ENCODE measurements at regions not wholly inside any gene's neighbourhood (a gene's known extent, or its start where the extent isn't known, plus 50 kb on each side); places are given as distances from the start of the nearest gene placed in this dataset.

DNA sequence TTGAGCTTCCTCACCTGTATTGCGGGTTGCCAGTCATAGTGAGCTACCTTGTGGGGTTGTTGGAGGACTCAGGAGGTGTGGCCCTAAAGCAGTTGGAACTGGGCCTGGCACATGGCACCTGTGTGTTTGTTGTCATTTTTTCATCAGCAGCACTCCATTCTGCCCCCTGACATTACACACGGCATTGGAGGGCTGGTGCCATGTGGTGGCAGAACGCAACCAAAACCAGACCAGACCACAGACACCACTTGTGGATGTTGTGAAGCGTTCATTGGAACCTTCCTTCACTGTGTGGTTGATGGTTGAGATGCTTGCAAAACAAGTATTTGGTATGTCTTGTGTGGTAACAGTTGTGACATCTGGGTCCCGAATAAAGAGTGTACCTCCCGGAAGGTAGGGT, 113.2 kb upstream of the ERCC6L2 start:
- no peak for ATAC-seq (ENCODE audit: low read depth)
- DNase-seq, result no peak
- H3K27me3 ChIP-seq (replicated peaks in 1 of 4; ENCODE audit: control extremely low read depth in 1 of 4, control insufficient read depth in 3 of 4, insufficient read depth in 4 of 4, low read length in 3 of 4), result no peaks in the 10 kb centered on the region

GRCh38 chr9:95760791-95761190, 114.7 kb upstream of the ERCC6L2 start:
- CTCF ChIA-PET, result no interaction called here
- H3K27ac Mint-ChIP-seq, result no peak overlapping the region
- Histone ChIP-seq H3K36me3 (replicated peaks in 1 of 2; ENCODE audit: control extremely low read depth in 1 of 2, control insufficient read depth in 1 of 2, extremely low read depth in 1 of 2, insufficient read depth in 2 of 2, low read length in 1 of 2) (no peaks in the 10 kb centered on the region), H3K79me2 (ENCODE audit: control insufficient read depth, insufficient read depth, low read length) (no peaks in the 10 kb centered on the region), H3K9me3 (ENCODE audit: control extremely low read depth in 1 of 3, control insufficient read depth in 2 of 3, insufficient read depth in 1 of 3, low read length in 2 of 3) (no peaks in the 10 kb centered on the region), H3K27ac (ENCODE audit: low read length in 2 of 2) (no peak overlapping the region), H3K9ac (ENCODE audit: low read length) (no peak overlapping the region), H3K27me3 (replicated peaks in 1 of 4; ENCODE audit: control extremely low read depth in 1 of 4, control insufficient read depth in 3 of 4, insufficient read depth in 4 of 4, low read length in 3 of 4) (no peaks in the 10 kb centered on the region), H2AFZ (ENCODE audit: insufficient read depth, low read depth, low read length, poor library complexity, severe bottlenecking) (no peak overlapping the region), H3K4me2 (replicated peaks; ENCODE audit: low read depth, low read length, poor library complexity, severe bottlenecking) (no peak overlapping the region), H4K20me1 (ENCODE audit: control insufficient read depth, insufficient read depth, low read length, poor library complexity, severe bottlenecking) (no peaks in the 10 kb centered on the region), H3K4me3 (ENCODE audit: control extremely low read depth in 1 of 5, extremely low read depth in 1 of 5, insufficient read depth in 1 of 5, low read depth in 2 of 5, low read length in 4 of 5) (no peak overlapping the region), H3K4me1 (ENCODE audit: control insufficient read depth in 2 of 2, insufficient read depth in 2 of 2, low read length in 2 of 2) (no peaks in the 10 kb centered on the region)
- peaks cover 3% of the 10 kb centered on the region for H3K4me1 Mint-ChIP-seq
- no peak for DNase-seq
- no peak for TF ChIP-seq EZH2 (IDR thresholded peaks at IDR 0.05; ENCODE audit: borderline replicate concordance, insufficient read depth, low read depth, low read length, poor library complexity, severe bottlenecking)
- TF ChIP-seq, protein P1, sequence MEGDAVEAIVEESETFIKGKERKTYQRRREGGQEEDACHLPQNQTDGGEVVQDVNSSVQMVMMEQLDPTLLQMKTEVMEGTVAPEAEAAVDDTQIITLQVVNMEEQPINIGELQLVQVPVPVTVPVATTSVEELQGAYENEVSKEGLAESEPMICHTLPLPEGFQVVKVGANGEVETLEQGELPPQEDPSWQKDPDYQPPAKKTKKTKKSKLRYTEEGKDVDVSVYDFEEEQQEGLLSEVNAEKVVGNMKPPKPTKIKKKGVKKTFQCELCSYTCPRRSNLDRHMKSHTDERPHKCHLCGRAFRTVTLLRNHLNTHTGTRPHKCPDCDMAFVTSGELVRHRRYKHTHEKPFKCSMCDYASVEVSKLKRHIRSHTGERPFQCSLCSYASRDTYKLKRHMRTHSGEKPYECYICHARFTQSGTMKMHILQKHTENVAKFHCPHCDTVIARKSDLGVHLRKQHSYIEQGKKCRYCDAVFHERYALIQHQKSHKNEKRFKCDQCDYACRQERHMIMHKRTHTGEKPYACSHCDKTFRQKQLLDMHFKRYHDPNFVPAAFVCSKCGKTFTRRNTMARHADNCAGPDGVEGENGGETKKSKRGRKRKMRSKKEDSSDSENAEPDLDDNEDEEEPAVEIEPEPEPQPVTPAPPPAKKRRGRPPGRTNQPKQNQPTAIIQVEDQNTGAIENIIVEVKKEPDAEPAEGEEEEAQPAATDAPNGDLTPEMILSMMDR (IDR thresholded peaks at IDR 0.05), result no peak
- POLR2A ChIA-PET, result no interaction called here
- H3K9me3 Mint-ChIP-seq (ENCODE audit: insufficient read depth), result no peaks in the 10 kb centered on the region
- WGBS (ENCODE audit: insufficient coverage), result 96% methylated on average over 8 of the region's 8 CpGs
- H3K4me3 Mint-ChIP-seq, result no peak overlapping the region
- no peak for ATAC-seq (ENCODE audit: low read depth)
- peaks cover 6% of the 10 kb centered on the region for H3K27me3 Mint-ChIP-seq
- intact Hi-C loops (cut with micrococcal nuclease), result no loop called here

More for the DNA sequence above, 113.2 kb upstream of the ERCC6L2 start:
- Mint-ChIP-seq H3K4me3 (no peak overlapping the region), H3K4me1 (peaks cover 3% of the 10 kb centered on the region), H3K27me3 (peaks cover 5% of the 10 kb centered on the region), H3K27ac (no peak overlapping the region), H3K9me3 (ENCODE audit: insufficient read depth) (no peaks in the 10 kb centered on the region)
- no peaks in the 10 kb centered on the region for H3K4me1 ChIP-seq (ENCODE audit: control insufficient read depth in 2 of 2, insufficient read depth in 2 of 2, low read length in 2 of 2)
- no peaks in the 10 kb centered on the region for H3K36me3 ChIP-seq (replicated peaks in 1 of 2; ENCODE audit: control extremely low read depth in 1 of 2, control insufficient read depth in 1 of 2, extremely low read depth in 1 of 2, insufficient read depth in 2 of 2, low read length in 1 of 2)
- no peak overlapping the region for H3K4me2 ChIP-seq (replicated peaks; ENCODE audit: low read depth, low read length, poor library complexity, severe bottlenecking)
- no peak overlapping the region for H3K27ac ChIP-seq (ENCODE audit: low read length in 2 of 2)
- 42% methylated on average over 2 of the region's 6 CpGs for WGBS (ENCODE audit: insufficient coverage)
- H4K20me1 ChIP-seq (ENCODE audit: control insufficient read depth, insufficient read depth, low read length, poor library complexity, severe bottlenecking), result no peaks in the 10 kb centered on the region
- intact Hi-C loops (cut with micrococcal nuclease), result no loop called here
- CTCF ChIA-PET, result no interaction called here
- TF ChIP-seq EZH2 (IDR thresholded peaks at IDR 0.05; ENCODE audit: borderline replicate concordance, insufficient read depth, low read depth, low read length, poor library complexity, severe bottlenecking), result no peak
- TF ChIP-seq, protein P1 (IDR thresholded peaks at IDR 0.05), result no peak
- no peaks in the 10 kb centered on the region for H3K9me3 ChIP-seq (ENCODE audit: control extremely low read depth in 1 of 3, control insufficient read depth in 2 of 3, insufficient read depth in 1 of 3, low read length in 2 of 3)
- POLR2A ChIA-PET, result no interaction called here
- no peaks in the 10 kb centered on the region for H3K79me2 ChIP-seq (ENCODE audit: control insufficient read depth, insufficient read depth, low read length)
- H3K4me3 ChIP-seq (ENCODE audit: control extremely low read depth in 1 of 5, extremely low read depth in 1 of 5, insufficient read depth in 1 of 5, low read depth in 2 of 5, low read length in 4 of 5), result no peak overlapping the region
- no peak overlapping the region for H2AFZ ChIP-seq (ENCODE audit: insufficient read depth, low read depth, low read length, poor library complexity, severe bottlenecking)
- no peak overlapping the region for H3K9ac ChIP-seq (ENCODE audit: low read length)
